NCI-H1436 (cell line): ENCODE measurements at regions not wholly inside any gene's neighbourhood (a gene's known extent, or its start where the extent isn't known, plus 50 kb on each side); places are given as distances from the start of the nearest gene placed in this dataset.
"Not testable (repeated sequence)": the region's sequence is repeated elsewhere in the genome, so short reads cannot be mapped to it uniquely, and the experiment has no call there.

Experiments
- DNase-seq: peaks from one replicate; lab custom pipeline; 2025; lab: John Stamatoyannopoulos, UW

GRCh38 chr3:170814822-170815221 lies 55.2 kb downstream of the RPL22L1 start:
- DNase-seq: no peak

- no peak for DNase-seq
Observed at GRCh38 chr3:170813266-170813665, 56.7 kb downstream of the RPL22L1 start.

GRCh38 chr3:170811928-170812591 lies 57.9 kb downstream of the RPL22L1 start:
- peak; percentile 80 for DNase-seq

- DNase-seq: no peak
Observed at GRCh38 chr3:170811515-170811914, 58.5 kb downstream of the RPL22L1 start.

GRCh38 chr3:170809975-170810357 lies 60.0 kb downstream of the RPL22L1 start:
- DNase-seq: no peak

- peak; percentile 62 for DNase-seq
Observed at GRCh38 chr3:170809007-170809974, 60.7 kb downstream of the RPL22L1 start.

GRCh38 chr3:170808041-170808440 lies 62.0 kb downstream of the RPL22L1 start:
- no peak for DNase-seq

GRCh38 chr3:170806676-170807075 lies 63.3 kb downstream of the RPL22L1 start:
- DNase-seq: no peak

GRCh38 chr3:170806141-170806540 lies 63.9 kb downstream of the RPL22L1 start:
- no peak for DNase-seq

- not testable (repeated sequence) for DNase-seq
Observed at GRCh38 chr3:170805296-170805695, 64.7 kb downstream of the RPL22L1 start.

- DNase-seq: not testable (repeated sequence)
Observed at GRCh38 chr3:170804634-170805033, 65.4 kb downstream of the RPL22L1 start.

GRCh38 chr3:170804078-170804477 lies 65.9 kb downstream of the RPL22L1 start:
- no peak for DNase-seq

- DNase-seq: no peak
Observed at GRCh38 chr3:170802164-170803151, 67.5 kb downstream of the RPL22L1 start.

GRCh38 chr3:170801597-170801996 lies 68.4 kb downstream of the RPL22L1 start:
- no peak for DNase-seq

- not testable (repeated sequence) for DNase-seq
Observed at GRCh38 chr3:170800275-170800674, 69.7 kb downstream of the RPL22L1 start.

GRCh38 chr3:170799009-170799408 lies 71.0 kb downstream of the RPL22L1 start:
- DNase-seq: no peak

- no peak for DNase-seq
Observed at GRCh38 chr3:170797685-170798084, 72.3 kb downstream of the RPL22L1 start.

GRCh38 chr3:170792471-170792870 lies 77.5 kb downstream of the RPL22L1 start:
- DNase-seq: no peak

GRCh38 chr3:170790647-170791046 lies 79.3 kb downstream of the RPL22L1 start:
- no peak for DNase-seq

GRCh38 chr3:170787464-170787863 lies 82.5 kb downstream of the RPL22L1 start:
- DNase-seq: no peak

GRCh38 chr3:170785454-170785853 lies 84.5 kb downstream of the RPL22L1 start:
- no peak for DNase-seq

- no peak for DNase-seq
Observed at GRCh38 chr3:170784406-170784805, 85.6 kb downstream of the RPL22L1 start.
